ENCODE measurements at regions not wholly inside any gene's neighbourhood (a gene's known extent, or its start where the extent isn't known, plus 50 kb on each side); places are given as distances from the start of the nearest gene placed in this dataset.
"Not testable (repeated sequence)": the region's sequence is repeated elsewhere in the genome, so short reads cannot be mapped to it uniquely, and the experiment has no call there.

- not testable (repeated sequence) for TF ChIP-seq CEBPB (IDR thresholded peaks at IDR 0.05; ENCODE audit: low read depth, low read length); RFX5 (IDR thresholded peaks at IDR 0.05; ENCODE audit: low read depth, low read length); CTCF (conservative IDR thresholded peaks at IDR 0.05; ENCODE audit: low read depth, low read length); ELK1 (IDR thresholded peaks at IDR 0.05; ENCODE audit: borderline replicate concordance, low read depth, low read length); MAZ (IDR thresholded peaks at IDR 0.05; ENCODE audit: borderline replicate concordance, low read depth, low read length)
Observed at GRCh38 chr1:144021690-144022384, 50.1 kb upstream of the FAM72C start.

Measured in IMR-90 (cell line).